Small intestine (tissue), 7 donors: ENCODE measurements at regions not wholly inside any gene's neighbourhood (a gene's known extent, or its start where the extent isn't known, plus 50 kb on each side); places are given as distances from the start of the nearest gene placed in this dataset.

Source experiments
- DNase-seq, 2 donors: peaks; one replicate each; pipeline versions ENCODE4 v3.0.0 to v3.0.0-alpha.2; 2013
- FAIRE-seq: peaks from 2 replicates; lab custom pipeline; 2012; peaks lifted over from hg19 to GRCh38; lab: Jason Lieb, UNC
- H3K27ac ChIP-seq, 3 donors: one replicate each; pipeline ENCODE4 v1.5.1; 2013; ENCODE audit warnings: low read length in 2 of 3, mild to moderate bottlenecking in 2 of 3, control low read depth in 1 of 3, inconsistent platforms in 1 of 3, low read depth in 1 of 3, moderate library complexity in 1 of 3
- H3K27me3 ChIP-seq, 3 donors: one replicate each; pipeline ENCODE4 v1.6.1; 2013; ENCODE audit warnings: low read length in 3 of 3, inconsistent platforms in 1 of 3; ENCODE audit not compliant: control insufficient read depth in 3 of 3, insufficient read depth in 3 of 3
- H3K36me3 ChIP-seq, 3 donors: one replicate each; pipeline ENCODE4 v1.6.1; 2013; ENCODE audit warnings: low read length in 3 of 3, inconsistent platforms in 1 of 3, low read depth in 1 of 3, mild to moderate bottlenecking in 1 of 3, moderate library complexity in 1 of 3; ENCODE audit not compliant: control insufficient read depth in 3 of 3, insufficient read depth in 2 of 3
- H3K4me1 ChIP-seq, 3 donors: one replicate each; pipeline ENCODE4 v1.6.1; 2013; ENCODE audit warnings: low read length in 2 of 3, inconsistent platforms in 1 of 3, low read depth in 1 of 3, mild to moderate bottlenecking in 1 of 3, moderate library complexity in 1 of 3; ENCODE audit not compliant: control insufficient read depth in 3 of 3, insufficient read depth in 2 of 3
- H3K4me3 ChIP-seq, 3 donors: one replicate each; pipeline ENCODE4 v1.5.1; 2013; ENCODE audit warnings: low read length in 3 of 3, control low read depth in 1 of 3, inconsistent platforms in 1 of 3, low read depth in 1 of 3, mild to moderate bottlenecking in 1 of 3, moderate library complexity in 1 of 3
- H3K9me3 ChIP-seq, 2 donors: one replicate each; pipeline ENCODE4 v1.6.1; 2013; ENCODE audit warnings: low read depth in 1 of 2, low read length in 1 of 2; ENCODE audit not compliant: control insufficient read depth in 2 of 2, insufficient read depth in 1 of 2
- WGBS, 3 donors: extraction: QIAGEN DNeasy Blood & Tissue Kit; methylation state at CpG; one replicate each; pipeline ENCODE4 v1.1.7; 2013; 5-methylcytosine and 5-hydroxymethylcytosine counted together
- donor health status: healthy with polysubstance abuse.
- donor health status: control.
- donor health status: control.
- donor health status: Bipolar disorder and iron deficiency.
- donor health status: healthy.

- DNase-seq: no peak
Observed at GRCh38 chr3:193911784-193912340, 224.1 kb upstream of the HES1 start.

GRCh38 chr3:193912621-193913178 is 223.2 kb upstream of the HES1 start:
- FAIRE-seq (no peak), DNase-seq (no peak)
- no peaks in the 10 kb centered on the region for H3K36me3 ChIP-seq
- H3K27ac ChIP-seq: no peak overlapping the region
- H3K4me3 ChIP-seq: no peak overlapping the region
- H3K27me3 ChIP-seq: no peaks in the 10 kb centered on the region
- peaks cover 0 to 28% (median 17%) of the 10 kb centered on the region in 3 donors for H3K4me1 ChIP-seq
- H3K9me3 ChIP-seq: peaks cover 0 to 12% of the 10 kb centered on the region in 2 donors
- 80 to 90% (median 87%) methylated on average over 2 of the region's 2 CpGs for WGBS, 3 donors

More at GRCh38 chr3:193911784-193912340, 224.1 kb upstream of the HES1 start:
- peak overlapping the region in 1 of 3 donors; percentile 61 for H3K27ac ChIP-seq
- no peak for FAIRE-seq
- H3K36me3 ChIP-seq: no peaks in the 10 kb centered on the region
- peaks cover 0 to 21% (median 17%) of the 10 kb centered on the region in 3 donors for H3K4me1 ChIP-seq
- 79 to 89% (median 80%) methylated on average over 12 of the region's 12 CpGs for WGBS, 3 donors
- H3K27me3 ChIP-seq: no peaks in the 10 kb centered on the region
- H3K9me3 ChIP-seq: peaks cover 0 to 15% of the 10 kb centered on the region in 2 donors
- no peak overlapping the region for H3K4me3 ChIP-seq

GRCh38 chr3:193914602-193915001 is 221.3 kb upstream of the HES1 start:
- 6 to 56% (median 30%) methylated on average over 1 of the region's 1 CpG for WGBS, 3 donors
- no peaks in the 10 kb centered on the region for H3K36me3 ChIP-seq
- FAIRE-seq (no peak), DNase-seq (peak in 1 of 2 donors; percentile 33)
- no peak overlapping the region for H3K27ac ChIP-seq
- no peak overlapping the region for H3K4me3 ChIP-seq
- H3K9me3 ChIP-seq: no peaks in the 10 kb centered on the region
- peaks cover 0 to 33% (median 17%) of the 10 kb centered on the region in 3 donors for H3K4me1 ChIP-seq
- no peaks in the 10 kb centered on the region for H3K27me3 ChIP-seq

GRCh38 chr3:193915099-193915498 is 220.8 kb upstream of the HES1 start:
- DNase-seq (no peak), FAIRE-seq (no peak)
- Histone ChIP-seq H3K27ac (no peak overlapping the region), H3K4me3 (no peak overlapping the region), H3K9me3 (no peaks in the 10 kb centered on the region), H3K4me1 (peaks cover 0 to 33% (median 17%) of the 10 kb centered on the region in 3 donors), H3K27me3 (no peaks in the 10 kb centered on the region), H3K36me3 (no peaks in the 10 kb centered on the region)
- 35 to 66% (median 47%) methylated on average over 4 of the region's 4 CpGs for WGBS, 3 donors

GRCh38 chr3:193915613-193916012 is 220.3 kb upstream of the HES1 start:
- FAIRE-seq (no peak), DNase-seq (no peak)
- H3K9me3 ChIP-seq: no peaks in the 10 kb centered on the region
- H3K4me1 ChIP-seq: peaks cover 0 to 29% (median 17%) of the 10 kb centered on the region in 3 donors
- no peak overlapping the region for H3K4me3 ChIP-seq
- no peaks in the 10 kb centered on the region for H3K27me3 ChIP-seq
- no peak overlapping the region for H3K27ac ChIP-seq
- no peaks in the 10 kb centered on the region for H3K36me3 ChIP-seq

DNA sequence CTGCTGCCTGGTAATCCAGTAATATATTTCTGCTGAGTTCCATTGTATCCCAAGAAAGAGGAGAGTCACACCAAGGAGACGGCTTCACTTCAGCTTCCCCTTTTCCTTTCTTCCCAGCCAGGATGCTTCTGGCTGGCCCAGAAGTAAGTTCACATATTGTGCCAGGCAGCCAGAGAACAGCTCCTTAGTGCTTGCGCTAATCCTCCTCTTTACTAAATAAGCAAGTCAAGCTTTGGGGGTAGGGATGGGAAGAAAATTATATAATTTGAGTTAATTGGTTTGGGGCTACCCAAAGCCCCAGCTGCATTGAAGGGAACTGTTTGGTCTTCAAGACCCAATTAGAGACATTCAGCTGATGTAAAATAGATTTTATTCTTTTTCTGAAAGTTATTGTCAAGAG is 218.8 kb upstream of the HES1 start:
- no peak for FAIRE-seq
- H3K9me3 ChIP-seq: no peaks in the 10 kb centered on the region
- no peaks in the 10 kb centered on the region for H3K36me3 ChIP-seq
- DNase-seq: no peak
- H3K27ac ChIP-seq: no peak overlapping the region
- H3K4me1 ChIP-seq: peaks cover 0 to 16% (median 8%) of the 10 kb centered on the region in 3 donors
- H3K27me3 ChIP-seq: no peaks in the 10 kb centered on the region
- WGBS, 3 donors: 93 to 98% (median 94%) methylated on average over 2 of the region's 2 CpGs
- H3K4me3 ChIP-seq: no peak overlapping the region

GRCh38 chr3:193921465-193921864 is 214.5 kb upstream of the HES1 start:
- Histone ChIP-seq H3K4me3 (no peak overlapping the region), H3K4me1 (peaks cover 0 to 14% (median 0%) of the 10 kb centered on the region in 3 donors), H3K27ac (no peak overlapping the region), H3K9me3 (peaks cover 0 to 26% of the 10 kb centered on the region in 2 donors), H3K36me3 (no peaks in the 10 kb centered on the region), H3K27me3 (no peaks in the 10 kb centered on the region)
- FAIRE-seq (no peak), DNase-seq (no peak)
- WGBS, 3 donors: 87 to 89% (median 89%) methylated on average over 4 of the region's 4 CpGs

DNA sequence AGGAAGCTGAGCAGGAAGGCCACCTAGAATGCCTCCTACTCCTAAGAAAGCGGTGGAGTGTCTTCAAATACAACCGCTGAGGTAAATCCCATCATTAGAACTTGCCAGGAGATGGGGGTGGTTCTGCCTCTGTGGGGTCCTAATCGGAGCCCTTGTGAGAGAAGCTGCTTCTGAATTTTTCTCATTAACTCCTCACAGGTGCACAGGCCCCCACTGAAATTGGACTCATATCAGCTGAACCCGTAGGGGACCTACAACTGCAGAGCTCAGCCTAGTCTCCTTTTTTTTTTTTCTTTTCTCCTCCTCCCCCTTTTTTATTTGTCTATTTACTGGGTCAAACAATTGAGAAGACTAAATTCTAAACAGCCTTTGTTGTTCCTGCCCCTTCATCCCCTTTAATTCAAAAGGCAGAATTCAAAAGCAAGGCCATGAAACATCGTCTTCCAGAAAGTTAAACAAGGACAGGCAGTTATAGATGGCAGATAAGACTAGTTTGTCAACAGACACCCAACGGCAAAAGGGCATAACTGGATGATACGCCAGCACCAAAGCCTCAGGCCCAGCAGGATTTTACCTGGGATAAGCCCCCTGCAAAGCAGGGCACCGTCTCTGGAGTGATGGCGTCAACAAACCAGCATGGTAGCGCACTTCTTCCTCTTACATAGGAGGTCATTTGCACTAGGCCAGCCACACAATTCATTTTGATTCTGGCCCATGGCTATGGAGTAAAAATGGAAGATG is 213.7 kb upstream of the HES1 start:
- DNase-seq: no peak
- no peaks in the 10 kb centered on the region for H3K36me3 ChIP-seq
- H3K9me3 ChIP-seq: peaks cover 0 to 26% of the 10 kb centered on the region in 2 donors
- WGBS, 3 donors: 87 to 93% (median 88%) methylated on average over 10 of the region's 10 CpGs
- H3K4me1 ChIP-seq: peaks cover 0 to 9% (median 0%) of the 10 kb centered on the region in 3 donors
- H3K27me3 ChIP-seq: no peaks in the 10 kb centered on the region
- H3K4me3 ChIP-seq: no peak overlapping the region
- no peak for FAIRE-seq
- H3K27ac ChIP-seq: no peak overlapping the region
